GM21447 (cell line): ENCODE measurements at regions not wholly inside any gene's neighbourhood (a gene's known extent, or its start where the extent isn't known, plus 50 kb on each side); places are given as distances from the start of the nearest gene placed in this dataset.
"Not testable (repeated sequence)": the region's sequence is repeated elsewhere in the genome, so short reads cannot be mapped to it uniquely, and the experiment has no call there.

Experiments
- ATAC-seq: cut with Tn5 transposase; IDR thresholded peaks from one replicate; pipeline ENCODE4 v1.9.1; 2021; ENCODE audit not compliant: unreplicated experiment

- ATAC-seq, result not testable (repeated sequence)
Measured at GRCh38 chr2:89537862-89538261, 846.4 kb downstream of the RPIA start.

- not testable (repeated sequence) for ATAC-seq
Measured at GRCh38 chr2:89544110-89544509, 852.6 kb downstream of the RPIA start.

- not testable (repeated sequence) for ATAC-seq
Measured at GRCh38 chr2:89579154-89579553, 887.7 kb downstream of the RPIA start.

- not testable (repeated sequence) for ATAC-seq
Measured at GRCh38 chr2:89582816-89583215, 891.3 kb downstream of the RPIA start.

GRCh38 chr2:89584046-89584445 is 892.6 kb downstream of the RPIA start:
- ATAC-seq, result not testable (repeated sequence)

- ATAC-seq, result not testable (repeated sequence)
Measured at GRCh38 chr2:89584868-89585557, 893.5 kb downstream of the RPIA start.

GRCh38 chr2:89585558-89585920 is 894.1 kb downstream of the RPIA start:
- peak; percentile 55 for ATAC-seq

GRCh38 chr2:89599843-89600242 is 908.4 kb downstream of the RPIA start:
- not testable (repeated sequence) for ATAC-seq

- ATAC-seq, result not testable (repeated sequence)
Measured at GRCh38 chr2:89606514-89606913, 915.0 kb downstream of the RPIA start.

GRCh38 chr2:89610207-89610926 is 918.9 kb downstream of the RPIA start:
- not testable (repeated sequence) for ATAC-seq

GRCh38 chr2:89610927-89611515 is 919.5 kb downstream of the RPIA start:
- ATAC-seq, result not testable (repeated sequence)

GRCh38 chr2:89611710-89612109 is 920.2 kb downstream of the RPIA start:
- not testable (repeated sequence) for ATAC-seq

- ATAC-seq, result not testable (repeated sequence)
Measured at GRCh38 chr2:89649268-89649667, 957.8 kb downstream of the RPIA start.

- ATAC-seq, result not testable (repeated sequence)
Measured at GRCh38 chr2:89679254-89679653, 987.8 kb downstream of the RPIA start.
